ENCODE measurements at regions not wholly inside any gene's neighbourhood (a gene's known extent, or its start where the extent isn't known, plus 50 kb on each side); places are given as distances from the start of the nearest gene placed in this dataset.
"Not testable (repeated sequence)": the region's sequence is repeated elsewhere in the genome, so short reads cannot be mapped to it uniquely, and the experiment has no call there.

GRCh38 chr3:67064105-67064504 is 66.0 kb downstream of the KBTBD8 start:
- Histone ChIP-seq H3K9me3 (no peaks in the 10 kb centered on the region), H3K27ac (ENCODE audit: low read length) (no peak overlapping the region), H3K27me3 (replicated peaks in 1 of 2; ENCODE audit: control insufficient read depth in 2 of 2, extremely low read depth in 1 of 2, insufficient read depth in 2 of 2, low read length in 1 of 2) (no peaks in the 10 kb centered on the region), H3K4me1 (ENCODE audit: control insufficient read depth in 1 of 2, extremely low read depth in 1 of 2, insufficient read depth in 2 of 2, low read length in 2 of 2) (no peaks in the 10 kb centered on the region), H3K36me3 (ENCODE audit: control insufficient read depth in 2 of 2, extremely low read depth in 1 of 2, insufficient read depth in 1 of 2, low read length in 1 of 2) (no peaks in the 10 kb centered on the region), H3K4me3 (ENCODE audit: control insufficient read depth in 1 of 2, extremely low read depth in 1 of 2, low read length in 1 of 2) (no peak overlapping the region)
- H3K9me3 Mint-ChIP-seq, result peaks cover 0 to 13% (median 7%) of the 10 kb centered on the region in 3 donors
- no peaks in the 10 kb centered on the region for H3K4me1 Mint-ChIP-seq
- ATAC-seq (replicated peaks in 1 of 4) (no peak), DNase-seq (no peak)
- POLR2A ChIA-PET, result no interaction called here
- H3K4me3 Mint-ChIP-seq, result no peak overlapping the region
- WGBS (ENCODE audit: insufficient coverage), result no CpG with 5 or more reads among the region's 3 CpGs
- H3K36me3 Mint-ChIP-seq, result no peaks in the 10 kb centered on the region
- peaks cover 3 to 9% of the 10 kb centered on the region in 2 donors for H3K27me3 Mint-ChIP-seq
- CTCF ChIA-PET, result interaction anchor here in 1 of 2 donors (0.5 kb wide), 1 partner anchor 34 kb away, joined by 6 read pairs; no protein-coding TSS in a partner anchor
- H3K27ac Mint-ChIP-seq, result no peak overlapping the region

GRCh38 chr3:67067251-67067650 is 69.1 kb downstream of the KBTBD8 start:
- CTCF ChIA-PET, result no interaction called here
- Mint-ChIP-seq H3K27me3 (no peaks in the 10 kb centered on the region), H3K36me3 (no peaks in the 10 kb centered on the region), H3K27ac (no peak overlapping the region), H3K4me1 (peaks cover 0 to 7% (median 0%) of the 10 kb centered on the region in 3 donors), H3K4me3 (no peak overlapping the region), H3K9me3 (no peaks in the 10 kb centered on the region)
- H3K9me3 ChIP-seq, result no peaks in the 10 kb centered on the region
- H3K4me3 ChIP-seq (ENCODE audit: control insufficient read depth in 1 of 2, extremely low read depth in 1 of 2, low read length in 1 of 2), result no peak overlapping the region
- no peaks in the 10 kb centered on the region for H3K27me3 ChIP-seq (replicated peaks in 1 of 2; ENCODE audit: control insufficient read depth in 2 of 2, extremely low read depth in 1 of 2, insufficient read depth in 2 of 2, low read length in 1 of 2)
- POLR2A ChIA-PET, result no interaction called here
- H3K36me3 ChIP-seq (ENCODE audit: control insufficient read depth in 2 of 2, extremely low read depth in 1 of 2, insufficient read depth in 1 of 2, low read length in 1 of 2), result no peaks in the 10 kb centered on the region
- H3K27ac ChIP-seq (ENCODE audit: low read length), result no peak overlapping the region
- no peaks in the 10 kb centered on the region for H3K4me1 ChIP-seq (ENCODE audit: control insufficient read depth in 1 of 2, extremely low read depth in 1 of 2, insufficient read depth in 2 of 2, low read length in 2 of 2)
- ATAC-seq (replicated peaks in 1 of 4) (no peak), DNase-seq (no peak)
- no CpG with 5 or more reads among the region's 4 CpGs for WGBS (ENCODE audit: insufficient coverage)

DNA sequence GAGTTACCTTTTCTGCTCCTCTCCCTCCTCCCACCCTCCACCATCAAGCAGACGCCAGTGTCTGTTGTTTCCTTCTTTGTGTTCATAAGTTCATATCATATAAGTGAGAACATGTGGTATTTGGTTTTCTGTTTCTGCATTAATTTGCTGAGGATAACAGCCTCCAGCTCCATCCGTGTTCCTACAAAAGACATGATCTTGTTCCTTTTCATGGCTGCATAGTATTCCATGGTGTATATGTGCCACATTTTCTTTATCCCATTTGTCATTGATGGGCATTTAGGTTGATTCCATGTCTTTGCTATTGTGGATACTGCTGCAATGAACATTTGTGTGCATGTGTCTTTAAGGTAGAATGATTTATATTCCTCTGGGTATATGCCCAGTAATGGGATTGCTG is 74.5 kb downstream of the KBTBD8 start:
- H3K4me3 ChIP-seq (ENCODE audit: control insufficient read depth in 1 of 2, extremely low read depth in 1 of 2, low read length in 1 of 2); POLR2A ChIA-PET; ATAC-seq (replicated peaks in 1 of 4); H3K4me1 ChIP-seq (ENCODE audit: control insufficient read depth in 1 of 2, extremely low read depth in 1 of 2, insufficient read depth in 2 of 2, low read length in 2 of 2); H3K27ac Mint-ChIP-seq; DNase-seq; H3K27me3 Mint-ChIP-seq; H3K9me3 Mint-ChIP-seq; CTCF ChIA-PET; H3K36me3 ChIP-seq (ENCODE audit: control insufficient read depth in 2 of 2, extremely low read depth in 1 of 2, insufficient read depth in 1 of 2, low read length in 1 of 2); H3K27me3 ChIP-seq (replicated peaks in 1 of 2; ENCODE audit: control insufficient read depth in 2 of 2, extremely low read depth in 1 of 2, insufficient read depth in 2 of 2, low read length in 1 of 2); H3K4me1 Mint-ChIP-seq; H3K9me3 ChIP-seq; H3K36me3 Mint-ChIP-seq; H3K27ac ChIP-seq (ENCODE audit: low read length); H3K4me3 Mint-ChIP-seq: not testable (repeated sequence)
- WGBS (ENCODE audit: insufficient coverage), result no CpG with 5 or more reads among the region's 2 CpGs

- H3K9me3 Mint-ChIP-seq, result peaks cover 0 to 5% (median 0%) of the 10 kb centered on the region in 3 donors
- Histone ChIP-seq H3K4me1 (ENCODE audit: control insufficient read depth in 1 of 2, extremely low read depth in 1 of 2, insufficient read depth in 2 of 2, low read length in 2 of 2) (no peaks in the 10 kb centered on the region), H3K36me3 (ENCODE audit: control insufficient read depth in 2 of 2, extremely low read depth in 1 of 2, insufficient read depth in 1 of 2, low read length in 1 of 2) (no peaks in the 10 kb centered on the region), H3K27ac (ENCODE audit: low read length) (no peak overlapping the region), H3K9me3 (no peaks in the 10 kb centered on the region), H3K27me3 (replicated peaks in 1 of 2; ENCODE audit: control insufficient read depth in 2 of 2, extremely low read depth in 1 of 2, insufficient read depth in 2 of 2, low read length in 1 of 2) (no peaks in the 10 kb centered on the region), H3K4me3 (ENCODE audit: control insufficient read depth in 1 of 2, extremely low read depth in 1 of 2, low read length in 1 of 2) (no peak overlapping the region)
- no peaks in the 10 kb centered on the region for H3K27me3 Mint-ChIP-seq
- H3K27ac Mint-ChIP-seq, result no peak overlapping the region
- no peak overlapping the region for H3K4me3 Mint-ChIP-seq
- H3K36me3 Mint-ChIP-seq, result peaks cover 3% of the 10 kb centered on the region
- ChIA-PET CTCF (no interaction called here), POLR2A (interaction anchor here in 1 of 2 donors (0.5 kb wide), 1 partner anchor 10 kb away, joined by 3 read pairs; no protein-coding TSS in a partner anchor)
- WGBS (ENCODE audit: insufficient coverage), result no CpG with 5 or more reads among the region's 1 CpG
- no peak for ATAC-seq (replicated peaks in 1 of 4)
- DNase-seq, result no peak
- H3K4me1 Mint-ChIP-seq, result peaks cover 4 to 7% (median 4%) of the 10 kb centered on the region in 3 donors
Observed at GRCh38 chr3:67073812-67074211, 75.7 kb downstream of the KBTBD8 start.

GRCh38 chr3:67075295-67075694 is 77.2 kb downstream of the KBTBD8 start:
- no CpG with 5 or more reads among the region's 2 CpGs for WGBS (ENCODE audit: insufficient coverage)
- no peak for DNase-seq
- H3K27ac Mint-ChIP-seq, result no peak overlapping the region
- CTCF ChIA-PET, result no interaction called here
- H3K36me3 ChIP-seq (ENCODE audit: control insufficient read depth in 2 of 2, extremely low read depth in 1 of 2, insufficient read depth in 1 of 2, low read length in 1 of 2), result no peaks in the 10 kb centered on the region
- no peak overlapping the region for H3K4me3 Mint-ChIP-seq
- H3K27ac ChIP-seq (ENCODE audit: low read length), result no peak overlapping the region
- H3K36me3 Mint-ChIP-seq, result peaks cover 8% of the 10 kb centered on the region
- POLR2A ChIA-PET, result no interaction called here
- no peak for ATAC-seq (replicated peaks in 1 of 4)
- no peaks in the 10 kb centered on the region for H3K9me3 ChIP-seq
- H3K4me3 ChIP-seq (ENCODE audit: control insufficient read depth in 1 of 2, extremely low read depth in 1 of 2, low read length in 1 of 2), result no peak overlapping the region
- H3K27me3 ChIP-seq (replicated peaks in 1 of 2; ENCODE audit: control insufficient read depth in 2 of 2, extremely low read depth in 1 of 2, insufficient read depth in 2 of 2, low read length in 1 of 2), result no peaks in the 10 kb centered on the region
- peaks cover 8 to 12% (median 9%) of the 10 kb centered on the region in 3 donors for H3K4me1 Mint-ChIP-seq
- no peaks in the 10 kb centered on the region for H3K27me3 Mint-ChIP-seq
- H3K4me1 ChIP-seq (ENCODE audit: control insufficient read depth in 1 of 2, extremely low read depth in 1 of 2, insufficient read depth in 2 of 2, low read length in 2 of 2), result no peaks in the 10 kb centered on the region
- peaks cover 0 to 5% (median 0%) of the 10 kb centered on the region in 3 donors for H3K9me3 Mint-ChIP-seq

DNA sequence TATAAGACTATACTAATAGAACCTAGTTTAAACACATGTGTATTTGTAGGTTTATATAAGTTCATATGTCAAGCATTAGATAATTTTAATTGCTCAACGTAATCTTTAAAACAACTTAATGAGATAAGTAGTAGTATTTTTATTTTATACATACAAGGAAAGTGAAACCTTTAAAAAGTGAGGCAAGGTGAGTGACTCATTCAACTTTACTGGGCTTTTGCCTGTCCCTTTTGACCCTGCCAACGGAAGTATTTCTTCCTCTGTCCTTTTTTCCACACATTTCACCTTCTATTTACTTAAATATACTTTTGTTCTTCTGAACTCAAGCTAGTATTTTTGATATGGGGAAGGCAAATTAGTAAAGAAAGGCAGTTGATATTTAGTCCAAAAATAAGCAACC is 78.5 kb downstream of the KBTBD8 start:
- DNase-seq, result no peak
- Histone ChIP-seq H3K4me3 (ENCODE audit: control insufficient read depth in 1 of 2, extremely low read depth in 1 of 2, low read length in 1 of 2) (no peak overlapping the region), H3K27ac (ENCODE audit: low read length) (no peak overlapping the region), H3K9me3 (no peaks in the 10 kb centered on the region), H3K36me3 (ENCODE audit: control insufficient read depth in 2 of 2, extremely low read depth in 1 of 2, insufficient read depth in 1 of 2, low read length in 1 of 2) (no peaks in the 10 kb centered on the region), H3K4me1 (ENCODE audit: control insufficient read depth in 1 of 2, extremely low read depth in 1 of 2, insufficient read depth in 2 of 2, low read length in 2 of 2) (no peaks in the 10 kb centered on the region), H3K27me3 (replicated peaks in 1 of 2; ENCODE audit: control insufficient read depth in 2 of 2, extremely low read depth in 1 of 2, insufficient read depth in 2 of 2, low read length in 1 of 2) (no peaks in the 10 kb centered on the region)
- Mint-ChIP-seq H3K36me3 (peaks cover 8% of the 10 kb centered on the region), H3K4me1 (peaks cover 5 to 11% (median 8%) of the 10 kb centered on the region in 3 donors), H3K27ac (no peak overlapping the region), H3K9me3 (peaks cover 0 to 5% (median 0%) of the 10 kb centered on the region in 3 donors), H3K27me3 (no peaks in the 10 kb centered on the region), H3K4me3 (no peak overlapping the region)
- WGBS (ENCODE audit: insufficient coverage), result no CpG with 5 or more reads among the region's 2 CpGs
- ATAC-seq (replicated peaks in 1 of 4), result no peak
- ChIA-PET POLR2A (no interaction called here), CTCF (no interaction called here)

DNA sequence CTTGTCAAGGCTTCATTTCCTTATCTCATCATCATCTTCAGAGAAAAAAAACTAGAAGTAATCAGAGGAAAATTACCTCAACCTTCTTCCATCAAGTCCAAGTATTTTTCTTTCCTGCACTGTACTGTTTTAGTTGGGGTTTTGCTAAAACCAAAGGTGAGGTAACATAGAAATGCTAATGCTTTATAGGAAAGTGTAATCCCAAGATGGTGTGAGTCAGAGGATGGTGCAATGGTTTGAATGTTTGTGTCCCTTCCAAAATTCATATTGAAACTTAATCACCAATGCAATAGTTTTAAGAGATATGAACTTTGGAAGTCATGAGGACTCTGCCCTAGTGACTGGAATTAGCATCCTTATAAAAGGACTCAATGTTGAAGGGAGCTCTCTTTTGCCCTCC is 79.5 kb downstream of the KBTBD8 start:
- Mint-ChIP-seq H3K4me3 (no peak overlapping the region), H3K9me3 (peaks cover 0 to 11% (median 6%) of the 10 kb centered on the region in 3 donors), H3K27me3 (no peaks in the 10 kb centered on the region), H3K4me1 (peaks cover 14 to 20% (median 16%) of the 10 kb centered on the region in 3 donors), H3K27ac (no peak overlapping the region), H3K36me3 (peaks cover 15% of the 10 kb centered on the region)
- no peaks in the 10 kb centered on the region for H3K27me3 ChIP-seq (replicated peaks in 1 of 2; ENCODE audit: control insufficient read depth in 2 of 2, extremely low read depth in 1 of 2, insufficient read depth in 2 of 2, low read length in 1 of 2)
- ChIA-PET POLR2A (no interaction called here), CTCF (interaction anchor here (0.7 to 1.8 kb wide), 2 partner anchors 36 to 1814 kb away, joined by 3 to 5 read pairs; no protein-coding TSS in a partner anchor)
- no peak overlapping the region for H3K4me3 ChIP-seq (ENCODE audit: control insufficient read depth in 1 of 2, extremely low read depth in 1 of 2, low read length in 1 of 2)
- H3K27ac ChIP-seq (ENCODE audit: low read length), result no peak overlapping the region
- no peaks in the 10 kb centered on the region for H3K9me3 ChIP-seq
- no peaks in the 10 kb centered on the region for H3K36me3 ChIP-seq (ENCODE audit: control insufficient read depth in 2 of 2, extremely low read depth in 1 of 2, insufficient read depth in 1 of 2, low read length in 1 of 2)
- peaks cover 0 to 6% of the 10 kb centered on the region in 2 experiments for H3K4me1 ChIP-seq (ENCODE audit: control insufficient read depth in 1 of 2, extremely low read depth in 1 of 2, insufficient read depth in 2 of 2, low read length in 2 of 2)
- ATAC-seq (replicated peaks in 1 of 4) (no peak), DNase-seq (no peak)

All from T-cell (primary cell).